K562 (cell line): ENCODE measurements at regions not wholly inside any gene's neighbourhood (a gene's known extent, or its start where the extent isn't known, plus 50 kb on each side); places are given as distances from the start of the nearest gene placed in this dataset.

Experiments used
- DPF2 ChIP-seq: fragments of 450-650 bp; IDR thresholded peaks from 2 replicates; pipeline ENCODE4 v1.6.1; 2016
- POLR3A ChIP-seq: IDR thresholded peaks from 2 replicates; pipeline ENCODE4 v1.6.1; 2011; ENCODE audit warnings: borderline replicate concordance, mild to moderate bottlenecking, moderate library complexity; ENCODE audit not compliant: insufficient read length, insufficient read depth; ENCODE audit errors: extremely low read depth
- RFX1 ChIP-seq: fragments of 450-650 bp; IDR thresholded peaks from 2 replicates; pipeline ENCODE4 v1.6.1; 2016; ENCODE audit warnings: mild to moderate bottlenecking, moderate library complexity
- ZC3H8 ChIP-seq: fragments of 450-650 bp; IDR thresholded peaks from 2 replicates; pipeline ENCODE4 v1.6.1; 2017
- ZNF23 ChIP-seq: fragments of 250-450 bp; sonication (Bioruptor Pico); IDR thresholded peaks from 2 replicates; pipeline ENCODE4 v1.4.0; 2020; ENCODE audit warnings: mild to moderate bottlenecking
- ZSCAN32 ChIP-seq: fragments of 450-650 bp; formaldehyde crosslinking; IDR thresholded peaks from 2 replicates; pipeline ENCODE4 v1.4.0; 2020; ENCODE audit warnings: mild to moderate bottlenecking, moderate library complexity
- TF ChIP-seq, protein P1 (sequence below): sonication (generic); formaldehyde crosslinking; IDR thresholded peaks from 2 replicates; pipeline ENCODE4 v1.8.1; 2023; ENCODE audit warnings: mild to moderate bottlenecking, missing genetic modification reagents
- TF ChIP-seq, protein P2 (sequence below), 2 experiments: fragments of 200-800 bp in 1 of 2; sonication (Bioruptor generic) in 1 of 2; sonication (generic) in 1 of 2; formaldehyde crosslinking in 1 of 2; IDR thresholded peaks in 1 of 2; conservative IDR thresholded peaks in 1 of 2; 2 replicates each; pipeline versions ENCODE4 v1.5.0 to v1.6.1; 2016 to 2020; ENCODE audit warnings: missing compliant biosample characterization in 1 of 2, missing genetic modification characterization in 1 of 2, missing genetic modification reagents in 1 of 2
- TF ChIP-seq, protein P3 (sequence below): sonication (generic); formaldehyde crosslinking; IDR thresholded peaks from 2 replicates; pipeline ENCODE4 v1.5.0; 2020; ENCODE audit warnings: missing genetic modification reagents
- TF ChIP-seq, protein P4 (sequence below): fragments of 250-450 bp; sonication (Bioruptor Pico); IDR thresholded peaks from 2 replicates; pipeline ENCODE4 v1.8.0; 2021; ENCODE audit warnings: mild to moderate bottlenecking, moderate library complexity

DNA sequence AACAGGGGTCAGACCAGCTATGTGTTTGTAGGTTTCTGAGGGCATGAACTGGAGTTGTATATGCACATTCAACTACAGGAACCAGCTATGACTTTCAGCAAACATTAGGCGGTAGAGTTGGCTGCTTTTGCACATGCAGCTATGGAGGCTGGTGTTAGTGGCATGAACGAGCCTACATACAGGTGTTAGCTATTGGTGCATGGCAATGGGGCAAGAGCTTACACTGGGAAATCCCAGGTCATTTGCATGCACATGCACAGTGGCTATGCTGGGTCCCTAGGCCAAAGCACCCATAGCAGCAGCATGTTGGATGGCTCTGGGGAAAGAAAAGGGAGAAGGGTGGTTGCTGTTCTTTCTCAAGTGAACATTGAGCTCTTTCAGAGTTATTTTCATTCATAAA, 1018.5 kb upstream of the PHF14 start (continued):
- TF ChIP-seq, protein P1, sequence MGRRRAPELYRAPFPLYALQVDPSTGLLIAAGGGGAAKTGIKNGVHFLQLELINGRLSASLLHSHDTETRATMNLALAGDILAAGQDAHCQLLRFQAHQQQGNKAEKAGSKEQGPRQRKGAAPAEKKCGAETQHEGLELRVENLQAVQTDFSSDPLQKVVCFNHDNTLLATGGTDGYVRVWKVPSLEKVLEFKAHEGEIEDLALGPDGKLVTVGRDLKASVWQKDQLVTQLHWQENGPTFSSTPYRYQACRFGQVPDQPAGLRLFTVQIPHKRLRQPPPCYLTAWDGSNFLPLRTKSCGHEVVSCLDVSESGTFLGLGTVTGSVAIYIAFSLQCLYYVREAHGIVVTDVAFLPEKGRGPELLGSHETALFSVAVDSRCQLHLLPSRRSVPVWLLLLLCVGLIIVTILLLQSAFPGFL (CRISPR knock-in tag) = no peak
- no peak for TF ChIP-seq ZSCAN32 (CRISPR knock-in tag)
- no peak for TF ChIP-seq DPF2
- TF ChIP-seq, protein P2, sequence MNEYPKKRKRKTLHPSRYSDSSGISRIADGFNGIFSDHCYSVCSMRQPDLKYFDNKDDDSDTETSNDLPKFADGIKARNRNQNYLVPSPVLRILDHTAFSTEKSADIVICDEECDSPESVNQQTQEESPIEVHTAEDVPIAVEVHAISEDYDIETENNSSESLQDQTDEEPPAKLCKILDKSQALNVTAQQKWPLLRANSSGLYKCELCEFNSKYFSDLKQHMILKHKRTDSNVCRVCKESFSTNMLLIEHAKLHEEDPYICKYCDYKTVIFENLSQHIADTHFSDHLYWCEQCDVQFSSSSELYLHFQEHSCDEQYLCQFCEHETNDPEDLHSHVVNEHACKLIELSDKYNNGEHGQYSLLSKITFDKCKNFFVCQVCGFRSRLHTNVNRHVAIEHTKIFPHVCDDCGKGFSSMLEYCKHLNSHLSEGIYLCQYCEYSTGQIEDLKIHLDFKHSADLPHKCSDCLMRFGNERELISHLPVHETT (CRISPR knock-in tag; conservative IDR thresholded peaks at IDR 0.05 in 1 of 2, IDR thresholded peaks at IDR 0.05 in 1 of 2) = no peak
- no peak for TF ChIP-seq POLR3A
- no peak for TF ChIP-seq ZNF23
- TF ChIP-seq ZC3H8 = no peak
- TF ChIP-seq, protein P3, sequence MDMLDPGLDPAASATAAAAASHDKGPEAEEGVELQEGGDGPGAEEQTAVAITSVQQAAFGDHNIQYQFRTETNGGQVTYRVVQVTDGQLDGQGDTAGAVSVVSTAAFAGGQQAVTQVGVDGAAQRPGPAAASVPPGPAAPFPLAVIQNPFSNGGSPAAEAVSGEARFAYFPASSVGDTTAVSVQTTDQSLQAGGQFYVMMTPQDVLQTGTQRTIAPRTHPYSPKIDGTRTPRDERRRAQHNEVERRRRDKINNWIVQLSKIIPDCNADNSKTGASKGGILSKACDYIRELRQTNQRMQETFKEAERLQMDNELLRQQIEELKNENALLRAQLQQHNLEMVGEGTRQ (CRISPR knock-in tag) = no peak
- TF ChIP-seq, protein P4, sequence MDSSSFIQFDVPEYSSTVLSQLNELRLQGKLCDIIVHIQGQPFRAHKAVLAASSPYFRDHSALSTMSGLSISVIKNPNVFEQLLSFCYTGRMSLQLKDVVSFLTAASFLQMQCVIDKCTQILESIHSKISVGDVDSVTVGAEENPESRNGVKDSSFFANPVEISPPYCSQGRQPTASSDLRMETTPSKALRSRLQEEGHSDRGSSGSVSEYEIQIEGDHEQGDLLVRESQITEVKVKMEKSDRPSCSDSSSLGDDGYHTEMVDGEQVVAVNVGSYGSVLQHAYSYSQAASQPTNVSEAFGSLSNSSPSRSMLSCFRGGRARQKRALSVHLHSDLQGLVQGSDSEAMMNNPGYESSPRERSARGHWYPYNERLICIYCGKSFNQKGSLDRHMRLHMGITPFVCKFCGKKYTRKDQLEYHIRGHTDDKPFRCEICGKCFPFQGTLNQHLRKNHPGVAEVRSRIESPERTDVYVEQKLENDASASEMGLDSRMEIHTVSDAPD (CRISPR knock-in tag) = no peak
- TF ChIP-seq RFX1 = no peak
